Heart right ventricle (tissue), 16 donors: ENCODE measurements at regions not wholly inside any gene's neighbourhood (a gene's known extent, or its start where the extent isn't known, plus 50 kb on each side); places are given as distances from the start of the nearest gene placed in this dataset.

ENCODE experiments used
- ATAC-seq, 8 donors: fragments of 200-7000 bp; cut with Tn5 transposase; one replicate each; pipeline ENCODE4 v1.9.1; 2020; ENCODE audit warnings: mild to moderate bottlenecking in 8 of 8, moderate library complexity in 8 of 8, moderate number of reproducible peaks in 1 of 8
- DNase-seq, 2 donors: peaks; one replicate each; pipeline ENCODE4 v3.0.0-alpha.2; 2020
- H3K27ac ChIP-seq, 10 donors: fragments of 200-600 bp; sonication (generic) in 2 of 10; one replicate each; pipeline versions ENCODE4 v1.5.0 to v1.8.0; 2020 to 2022; ENCODE audit warnings: mild to moderate bottlenecking in 3 of 10
- H3K27me3 ChIP-seq, 7 donors: fragments of 200-600 bp; one replicate each; pipeline ENCODE4 v1.8.0; 2021 to 2022; ENCODE audit warnings: mild to moderate bottlenecking in 2 of 7
- H3K36me3 ChIP-seq, 9 donors: fragments of 200-600 bp; sonication (generic) in 1 of 9; one replicate each; pipeline versions ENCODE4 v1.5.0 to v1.8.0; 2020 to 2022; ENCODE audit warnings: mild to moderate bottlenecking in 2 of 9
- H3K4me1 ChIP-seq, 9 donors: fragments of 200-600 bp; sonication (generic) in 1 of 9; one replicate each; pipeline versions ENCODE4 v1.5.0 to v1.8.0; 2020 to 2022; ENCODE audit warnings: mild to moderate bottlenecking in 4 of 9
- H3K4me3 ChIP-seq, 10 donors: fragments of 200-600 bp; sonication (generic) in 2 of 10; one replicate each; pipeline versions ENCODE4 v1.5.0 to v1.8.0; 2020 to 2022; ENCODE audit warnings: mild to moderate bottlenecking in 7 of 10, moderate library complexity in 2 of 10
- H3K9me3 ChIP-seq, 11 donors: fragments of 200-600 bp in 10 of 11; sonication (generic) in 2 of 11; one replicate each; pipeline versions ENCODE4 v1.5.0 to v1.8.0; 2013 to 2022; ENCODE audit warnings: mild to moderate bottlenecking in 2 of 11, control low read depth in 1 of 11, moderate library complexity in 1 of 11
- CTCF ChIP-seq, 9 donors: fragments of 200-600 bp; sonication (generic) in 2 of 9; IDR thresholded peaks; one replicate each; pipeline versions ENCODE4 v1.5.0 to v1.8.0; 2021 to 2022; ENCODE audit warnings: antibody characterized with exemption in 9 of 9, mild to moderate bottlenecking in 5 of 9, moderate library complexity in 1 of 9
- WGBS, 2 donors: extraction: QIAGEN DNeasy Blood & Tissue Kit; methylation state at CpG; one replicate each; pipeline ENCODE4 v1.1.7; 2013; ENCODE audit warnings: inconsistent platforms in 1 of 2; 5-methylcytosine and 5-hydroxymethylcytosine counted together
- intact Hi-C, 10 donors: fragments of 100-400 bp; cut with DNase I; formaldehyde crosslinking; loops; one replicate each; pipeline versions ENCODE4 v1.11.1 to v1.14.2; 2022
- donor health status: Arrhythmogenic right ventricular cardiomyopathy.
- donor health status: ischemic (EF 13 %, LVEDD 7.1; RV severe dilation, severe dysfunction).
- donor health status: healthy with polysubstance abuse.
- donor health status: DM: no; HTN: yes; CAD: no.
- donor health status: DM: no; HTN: no; CAD: no.
- donor health status: ischemic (EF 25% LVEDD 6.9; RV normal size, moderate dysfunction).
- donor health status: ischemic (EF 25% LVEDD 5.7; RV mildly dilated, moderate dysfunction).
- donor health status: healthy.
- donor health status: DM: yes; HTN: yes; CAD: no.
- donor health status: Ischemic cardiomyopathy.
- donor health status: ischemic (EF 35%, LVEDD 5.7; RV mildly dilated, moderate dysfunction).
- donor health status: nonischemic (EF 11% LVEDD 7.7; RV severe dilation, severe dysfunction).
- donor health status: DM: yes; HTN: yes; CAD: no.
- donor health status: PGD.
- donor health status: ischemic (EF 29% LVEDD 5.4; RV normal size, mild dysfunction).
- donor health status: nonischemic (EF 23%, LVEDD 6.1; RV moderate dilation, normal function).

GRCh38 chr22:46038516-46039430, 61.8 kb upstream of the WNT7B start:
- peak overlapping the region in 3 of 10 donors; percentile 13 to 96 (median 27) for H3K27ac ChIP-seq

GRCh38 chr22:46039535-46039934, 62.6 kb upstream of the WNT7B start:
- no peak for TF ChIP-seq CTCF (IDR thresholded peaks at IDR 0.05)
- Histone ChIP-seq H3K27me3 (no peaks in the 10 kb centered on the region), H3K9me3 (no peaks in the 10 kb centered on the region), H3K27ac (peak overlapping the region in 2 of 10 donors; percentile 13 to 96), H3K4me3 (no peak overlapping the region), H3K4me1 (peaks cover 8 to 71% (median 42%) of the 10 kb centered on the region in 9 donors), H3K36me3 (no peaks in the 10 kb centered on the region)
- intact Hi-C loops = loop anchor here in 2 of 10 donors (5.0 kb wide), 1 partner anchor 33 kb away; no protein-coding TSS in a partner anchor
- DNase-seq (no peak), ATAC-seq (no peak)
- 66 to 71% methylated on average over 6 of the region's 6 CpGs for WGBS, 2 donors

More at GRCh38 chr22:46038516-46039430, 61.8 kb upstream of the WNT7B start:
- no peak for DNase-seq
- ATAC-seq = no peak
- H3K4me3 ChIP-seq = no peak overlapping the region
- no peaks in the 10 kb centered on the region for H3K9me3 ChIP-seq
- WGBS, 2 donors = 69 to 73% methylated on average over 18 of the region's 18 CpGs
- H3K27me3 ChIP-seq = no peaks in the 10 kb centered on the region
- intact Hi-C loops = loop anchor here in 2 of 10 donors (5.0 kb wide), 1 partner anchor 34 kb away; no protein-coding TSS in a partner anchor
- H3K36me3 ChIP-seq = no peaks in the 10 kb centered on the region
- no peak for TF ChIP-seq CTCF (IDR thresholded peaks at IDR 0.05)
- peaks cover 8 to 64% (median 36%) of the 10 kb centered on the region in 9 donors for H3K4me1 ChIP-seq

- Histone ChIP-seq H3K27ac (peak overlapping the region in 7 of 10 donors; percentile 7 to 100 (median 44)), H3K36me3 (no peaks in the 10 kb centered on the region), H3K4me3 (no peak overlapping the region), H3K4me1 (peaks cover 11 to 70% (median 45%) of the 10 kb centered on the region in 9 donors), H3K9me3 (no peaks in the 10 kb centered on the region), H3K27me3 (no peaks in the 10 kb centered on the region)
- DNase-seq (no peak), ATAC-seq (no peak)
- intact Hi-C loops = loop anchor here in 1 of 10 donors (5.0 kb wide), 1 partner anchor 43 kb away; no protein-coding TSS in a partner anchor
- 78 to 86% methylated on average over 20 of the region's 20 CpGs for WGBS, 2 donors
- no peak for TF ChIP-seq CTCF (IDR thresholded peaks at IDR 0.05)
Measured at GRCh38 chr22:46040471-46041465, 63.8 kb upstream of the WNT7B start.

- Histone ChIP-seq H3K9me3 (no peaks in the 10 kb centered on the region), H3K27me3 (no peaks in the 10 kb centered on the region), H3K4me1 (peaks cover 14 to 75% (median 47%) of the 10 kb centered on the region in 9 donors), H3K4me3 (no peak overlapping the region), H3K27ac (peak overlapping the region in 7 of 10 donors; percentile 9 to 100 (median 98)), H3K36me3 (no peaks in the 10 kb centered on the region)
- DNase-seq (no peak), ATAC-seq (no peak)
- 81 to 86% methylated on average over 9 of the region's 9 CpGs for WGBS, 2 donors
- intact Hi-C loops = loop anchor here in 1 of 10 donors (5.0 kb wide), 1 partner anchor 44 kb away; no protein-coding TSS in a partner anchor
- TF ChIP-seq CTCF (IDR thresholded peaks at IDR 0.05) = no peak
Measured at GRCh38 chr22:46041642-46042041, 64.7 kb upstream of the WNT7B start.
